Activated T-cell treated with anti-CD3 and anti-CD28 coated beads, Interleukin-2, amount 50 U/mL, for 72 hours (primary cell): ENCODE measurements at regions not wholly inside any gene's neighbourhood (a gene's known extent, or its start where the extent isn't known, plus 50 kb on each side); places are given as distances from the start of the nearest gene placed in this dataset.
"Not testable (repeated sequence)": the region's sequence is repeated elsewhere in the genome, so short reads cannot be mapped to it uniquely, and the experiment has no call there.

Experiments used
- ATAC-seq, 2 donors: fragments of 150-1000 bp; cut with Tn5 transposase; replicated peaks in 1 of 2; 2 replicates each; pipeline ENCODE4 v1.10.0; 2021; ENCODE audit warnings: moderate library complexity in 2 of 2, mild to moderate bottlenecking in 1 of 2
- DNase-seq, 2 donors: peaks; one replicate each; pipeline ENCODE4 v3.0.0; 2021 to 2022; ENCODE audit warnings: mixed read lengths in 1 of 2
- H3K27ac Mint-ChIP-seq: one replicate; pipeline ENCODE4 v1.8.0; 2022; ENCODE audit warnings: mild to moderate bottlenecking, moderate library complexity, mixed read lengths
- H3K27me3 Mint-ChIP-seq: one replicate; pipeline ENCODE4 v1.8.0; 2022; ENCODE audit warnings: low read depth, mixed read lengths
- H3K36me3 Mint-ChIP-seq, 2 donors: one replicate each; pipeline ENCODE4 v1.8.0; 2022; ENCODE audit warnings: mixed read lengths in 2 of 2, mild to moderate bottlenecking in 1 of 2; ENCODE audit not compliant: insufficient read depth in 2 of 2
- H3K4me1 Mint-ChIP-seq: one replicate; pipeline ENCODE4 v1.8.0; 2022; ENCODE audit warnings: low read depth, mixed read lengths
- H3K4me3 Mint-ChIP-seq, 2 donors: one replicate each; pipeline ENCODE4 v1.8.0; 2022; ENCODE audit warnings: mild to moderate bottlenecking in 2 of 2, mixed read lengths in 2 of 2, moderate library complexity in 2 of 2
- H3K9me3 Mint-ChIP-seq, 2 donors: one replicate each; pipeline ENCODE4 v1.8.0; 2022; ENCODE audit warnings: mixed read lengths in 2 of 2

DNA sequence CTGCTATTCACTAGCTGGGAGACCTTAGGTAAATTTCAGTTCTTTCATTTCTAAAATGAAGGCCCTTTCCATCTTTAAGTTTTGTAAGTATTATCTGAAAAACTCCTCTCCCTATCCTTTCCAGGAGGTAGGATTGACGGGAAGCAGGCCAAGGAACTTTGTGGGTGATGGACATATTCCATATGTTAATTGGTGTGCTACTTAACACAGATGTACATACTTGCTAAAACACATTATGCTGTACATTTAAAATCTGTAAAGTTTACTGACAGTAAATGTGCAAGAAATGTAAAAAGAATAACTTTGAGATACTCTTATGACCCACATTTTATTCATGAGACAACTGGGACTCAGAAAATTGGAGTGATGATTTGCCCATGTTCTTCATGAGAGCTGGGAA lies 329.8 kb upstream of the LRRC3B start:
- DNase-seq (no peak), ATAC-seq (no peak)
- H3K4me1 Mint-ChIP-seq: no peaks in the 10 kb centered on the region
- no peak overlapping the region for H3K4me3 Mint-ChIP-seq
- no peak overlapping the region for H3K27ac Mint-ChIP-seq
- peaks cover 6% of the 10 kb centered on the region in 2 donors for H3K9me3 Mint-ChIP-seq
- peaks cover 0 to 2% of the 10 kb centered on the region in 2 donors for H3K36me3 Mint-ChIP-seq
- no peaks in the 10 kb centered on the region for H3K27me3 Mint-ChIP-seq

DNA sequence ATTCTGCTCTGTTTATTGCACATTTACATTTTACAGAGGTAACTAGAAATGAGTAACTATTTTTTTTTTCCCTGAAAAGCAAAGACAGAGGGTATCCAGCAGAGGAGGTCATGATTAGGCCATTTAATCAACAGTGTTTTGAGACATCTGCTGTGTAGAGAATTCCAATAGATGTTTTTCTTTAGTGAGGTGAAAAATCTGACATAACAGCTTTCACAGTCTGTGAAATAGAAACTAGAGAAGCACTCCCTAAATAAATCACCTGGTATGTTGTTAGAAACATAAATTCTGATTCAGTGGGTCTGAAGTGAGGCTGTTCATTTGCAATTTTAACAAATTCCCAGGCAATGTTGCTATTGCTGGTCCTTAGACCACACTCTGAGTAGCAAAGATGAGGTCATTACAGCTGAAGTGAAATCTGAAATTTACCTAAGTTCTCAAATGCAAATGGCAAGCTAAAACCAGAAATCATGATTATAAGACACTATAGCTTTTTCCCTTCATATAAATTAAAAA lies 329.2 kb upstream of the LRRC3B start:
- peaks cover 0 to 2% of the 10 kb centered on the region in 2 donors for H3K36me3 Mint-ChIP-seq

DNA sequence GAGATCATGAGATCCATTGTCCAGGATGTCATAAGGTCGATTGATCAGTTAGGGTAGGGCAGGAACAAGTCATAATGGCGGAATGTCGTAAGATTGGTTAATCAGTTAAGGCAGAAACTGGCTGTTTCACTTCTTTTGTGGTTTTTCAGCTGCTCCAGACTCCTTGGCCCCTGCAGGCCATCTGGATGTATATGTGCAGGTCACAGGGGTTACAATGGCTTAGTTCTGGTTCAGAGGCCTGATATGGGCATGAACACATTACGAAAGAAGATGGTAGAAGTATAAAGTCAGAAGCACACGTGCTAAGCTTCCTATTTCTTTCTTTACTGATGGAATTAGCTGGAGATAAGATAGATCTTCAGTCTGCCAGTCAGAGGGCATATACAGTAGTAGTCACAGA lies 315.4 kb upstream of the LRRC3B start:
- Mint-ChIP-seq H3K36me3 (peaks cover 0 to 2% of the 10 kb centered on the region in 2 donors), H3K27ac (no peak overlapping the region), H3K4me3 (no peak overlapping the region), H3K4me1 (no peaks in the 10 kb centered on the region), H3K9me3 (peaks cover 7 to 27% of the 10 kb centered on the region in 2 donors), H3K27me3 (no peaks in the 10 kb centered on the region)
- ATAC-seq (no peak), DNase-seq (no peak)

More for the DNA sequence above, 329.2 kb upstream of the LRRC3B start:
- Mint-ChIP-seq H3K27ac (no peak overlapping the region), H3K4me1 (no peaks in the 10 kb centered on the region), H3K27me3 (no peaks in the 10 kb centered on the region), H3K9me3 (peaks cover 6% of the 10 kb centered on the region in 2 donors), H3K4me3 (no peak overlapping the region)
- no peak for ATAC-seq
- no peak for DNase-seq

DNA sequence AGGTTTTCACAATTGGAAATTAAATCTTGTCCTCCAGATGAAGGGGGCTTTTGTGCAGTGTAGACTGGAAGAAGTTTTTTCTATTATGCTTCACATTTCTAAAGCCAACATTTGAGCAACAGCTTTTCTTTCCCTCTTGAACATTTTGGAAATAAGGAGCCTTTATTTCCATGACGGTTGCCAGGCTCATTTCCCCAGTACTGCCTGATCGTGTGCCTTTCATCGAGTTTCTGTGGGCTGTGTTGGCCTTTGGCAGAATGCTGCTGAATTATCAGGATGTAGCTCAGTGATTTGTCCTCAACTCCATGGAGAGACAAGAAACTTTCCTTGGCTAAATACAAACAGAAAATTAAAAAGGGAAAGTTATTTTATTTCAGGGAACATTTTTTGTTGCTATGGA lies 314.8 kb upstream of the LRRC3B start:
- no peaks in the 10 kb centered on the region for H3K27me3 Mint-ChIP-seq
- ATAC-seq (no peak), DNase-seq (no peak)
- H3K4me1 Mint-ChIP-seq: no peaks in the 10 kb centered on the region
- H3K27ac Mint-ChIP-seq: no peak overlapping the region
- peaks cover 0 to 2% of the 10 kb centered on the region in 2 donors for H3K36me3 Mint-ChIP-seq
- no peak overlapping the region for H3K4me3 Mint-ChIP-seq
- H3K9me3 Mint-ChIP-seq: peaks cover 9 to 22% of the 10 kb centered on the region in 2 donors

DNA sequence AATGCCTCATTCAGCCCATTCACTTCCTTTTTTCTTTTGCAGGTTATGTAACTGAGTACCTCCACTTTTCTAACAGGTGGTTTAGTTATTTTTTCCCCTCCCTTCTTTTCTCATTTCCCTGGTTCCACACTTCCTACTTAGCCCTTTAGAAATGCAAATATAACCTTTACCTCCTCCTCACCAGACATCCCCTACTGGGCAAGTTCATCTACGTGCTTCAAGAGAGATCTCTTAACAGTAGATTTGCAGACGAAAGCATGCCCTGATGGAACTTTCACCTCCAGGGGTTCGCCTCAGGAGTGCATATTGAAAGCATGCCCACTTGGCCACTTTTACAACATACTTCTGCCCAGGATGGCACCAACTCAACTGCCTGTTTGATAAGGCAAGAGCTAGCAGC lies 314.1 kb upstream of the LRRC3B start:
- ATAC-seq (no peak), DNase-seq (no peak)
- Mint-ChIP-seq H3K27ac (no peak overlapping the region), H3K36me3 (peaks cover 0 to 2% of the 10 kb centered on the region in 2 donors), H3K4me3 (no peak overlapping the region), H3K9me3 (peaks cover 8 to 21% of the 10 kb centered on the region in 2 donors), H3K27me3 (no peaks in the 10 kb centered on the region), H3K4me1 (no peaks in the 10 kb centered on the region)

DNA sequence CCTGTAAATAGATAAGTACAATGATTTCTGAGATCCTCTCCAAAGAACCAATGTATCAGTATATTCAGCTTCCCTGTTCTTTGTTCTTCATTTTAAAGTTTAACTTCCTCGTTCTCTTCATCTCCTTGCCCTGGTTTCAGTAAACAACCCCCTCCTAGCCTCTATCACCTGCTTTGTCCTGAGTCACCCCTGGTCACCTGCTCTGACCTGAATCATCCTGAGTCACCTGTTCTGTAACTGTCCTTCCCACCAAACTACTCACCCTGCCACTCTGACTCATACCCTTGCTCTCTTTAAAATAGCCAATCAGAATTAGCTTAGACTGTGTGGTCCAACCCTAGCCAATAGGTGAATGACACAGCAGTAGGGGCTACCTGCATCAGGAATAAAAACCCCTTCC lies 313.0 kb upstream of the LRRC3B start:
- not testable (repeated sequence) for DNase-seq, ATAC-seq, H3K4me1 Mint-ChIP-seq, H3K27me3 Mint-ChIP-seq, H3K27ac Mint-ChIP-seq, H3K4me3 Mint-ChIP-seq, H3K36me3 Mint-ChIP-seq
- H3K9me3 Mint-ChIP-seq: peaks cover 8 to 21% of the 10 kb centered on the region in 2 donors

DNA sequence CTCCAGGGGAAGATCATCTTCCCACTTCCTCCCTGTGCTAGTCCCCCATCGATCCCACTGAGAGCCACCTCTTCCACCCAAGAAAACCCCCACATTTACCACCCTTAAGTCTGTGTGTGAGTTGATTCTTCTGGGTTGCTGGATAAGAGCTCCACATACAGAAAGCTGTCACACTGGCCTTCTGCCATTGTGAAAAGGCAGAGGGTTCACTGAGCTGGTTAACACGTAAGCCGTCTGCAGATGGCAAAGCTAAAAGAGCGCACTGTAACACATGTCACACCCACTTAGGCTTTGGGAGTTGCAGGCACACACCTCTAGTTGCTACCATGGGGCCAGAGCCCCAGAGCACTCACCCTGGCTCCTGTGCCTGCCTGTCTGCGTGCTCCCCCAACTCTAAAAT lies 309.8 kb upstream of the LRRC3B start:
- no peak overlapping the region for H3K27ac Mint-ChIP-seq
- H3K36me3 Mint-ChIP-seq: peaks cover 2 to 3% of the 10 kb centered on the region in 2 donors
- peaks cover 12 to 24% of the 10 kb centered on the region in 2 donors for H3K9me3 Mint-ChIP-seq
- H3K4me1 Mint-ChIP-seq: no peaks in the 10 kb centered on the region
- no peak for DNase-seq
- no peaks in the 10 kb centered on the region for H3K27me3 Mint-ChIP-seq
- no peak overlapping the region for H3K4me3 Mint-ChIP-seq
- ATAC-seq: no peak

DNA sequence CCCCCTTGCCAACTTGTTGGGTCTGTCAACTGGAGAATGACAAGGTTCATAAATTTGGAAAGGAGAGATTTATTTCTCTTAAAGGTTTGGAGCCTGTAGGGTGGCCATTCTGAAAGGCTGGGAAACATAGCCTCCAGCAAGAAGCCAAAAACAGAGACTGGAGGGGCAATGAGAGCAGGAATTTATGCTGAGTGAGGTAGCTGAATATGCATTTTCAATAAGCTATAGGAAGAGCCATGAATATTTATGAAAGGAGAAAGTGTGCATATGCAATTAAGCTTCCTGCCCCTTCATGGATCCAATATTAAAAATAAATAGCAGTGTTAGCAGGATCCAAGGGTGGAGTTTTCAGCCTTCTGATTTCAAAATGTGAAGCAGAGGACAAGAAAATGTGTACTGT lies 306.1 kb upstream of the LRRC3B start:
- H3K36me3 Mint-ChIP-seq: peaks cover 0 to 4% of the 10 kb centered on the region in 2 donors
- no peak overlapping the region for H3K27ac Mint-ChIP-seq
- no peaks in the 10 kb centered on the region for H3K4me1 Mint-ChIP-seq
- H3K4me3 Mint-ChIP-seq: no peak overlapping the region
- H3K9me3 Mint-ChIP-seq: peaks cover 15 to 18% of the 10 kb centered on the region in 2 donors
- DNase-seq: no peak
- ATAC-seq: no peak
- H3K27me3 Mint-ChIP-seq: no peaks in the 10 kb centered on the region

DNA sequence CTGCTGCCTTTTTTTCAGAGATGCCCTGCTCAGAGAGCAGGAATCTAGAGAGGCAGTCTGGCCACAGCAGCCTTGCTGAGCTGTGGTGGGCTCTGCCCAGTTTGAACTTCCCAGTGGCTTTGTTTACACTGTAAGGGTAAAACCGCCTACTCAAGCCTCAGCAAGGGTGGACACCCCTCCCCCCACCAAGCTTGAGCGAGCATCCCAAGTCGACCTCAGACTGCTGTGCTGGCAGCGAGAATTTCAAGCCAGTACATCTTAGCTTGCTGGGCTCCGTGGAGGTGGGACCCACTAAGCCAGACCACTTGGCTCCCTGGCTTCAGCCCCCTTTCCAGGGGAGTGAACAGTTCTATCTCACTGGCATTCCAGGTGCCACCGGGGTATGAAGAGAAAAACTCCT lies 298.8 kb upstream of the LRRC3B start:
- not testable (repeated sequence) for H3K4me1 Mint-ChIP-seq, H3K27ac Mint-ChIP-seq, DNase-seq, ATAC-seq, H3K27me3 Mint-ChIP-seq, H3K4me3 Mint-ChIP-seq, H3K36me3 Mint-ChIP-seq
- peaks cover 11 to 22% of the 10 kb centered on the region in 2 donors for H3K9me3 Mint-ChIP-seq

DNA sequence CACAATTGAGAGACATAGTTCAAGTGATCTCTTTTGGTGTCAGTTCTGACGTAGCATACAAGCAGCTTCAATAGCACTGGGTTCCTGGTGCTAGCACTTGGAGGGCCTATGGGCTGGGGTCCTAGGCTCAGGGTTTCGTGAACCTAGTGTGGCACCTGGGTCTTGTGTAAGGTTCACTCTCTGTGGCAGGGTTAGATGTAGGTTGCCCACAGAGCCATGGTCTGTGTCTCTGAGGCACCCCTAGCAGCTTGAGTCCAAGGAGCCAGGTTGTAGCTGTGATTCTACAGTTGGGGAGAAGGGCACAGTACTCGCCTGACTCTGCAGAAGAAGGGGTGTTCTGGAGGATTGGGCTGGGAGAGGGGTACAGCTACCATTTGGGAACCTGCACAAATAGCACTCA lies 282.6 kb upstream of the LRRC3B start:
- no peak overlapping the region for H3K27ac Mint-ChIP-seq
- no peak for ATAC-seq
- no peaks in the 10 kb centered on the region for H3K27me3 Mint-ChIP-seq
- no peaks in the 10 kb centered on the region for H3K36me3 Mint-ChIP-seq
- DNase-seq: no peak
- H3K4me1 Mint-ChIP-seq: no peaks in the 10 kb centered on the region
- H3K4me3 Mint-ChIP-seq: no peak overlapping the region
- peaks cover 2 to 3% of the 10 kb centered on the region in 2 donors for H3K9me3 Mint-ChIP-seq

DNA sequence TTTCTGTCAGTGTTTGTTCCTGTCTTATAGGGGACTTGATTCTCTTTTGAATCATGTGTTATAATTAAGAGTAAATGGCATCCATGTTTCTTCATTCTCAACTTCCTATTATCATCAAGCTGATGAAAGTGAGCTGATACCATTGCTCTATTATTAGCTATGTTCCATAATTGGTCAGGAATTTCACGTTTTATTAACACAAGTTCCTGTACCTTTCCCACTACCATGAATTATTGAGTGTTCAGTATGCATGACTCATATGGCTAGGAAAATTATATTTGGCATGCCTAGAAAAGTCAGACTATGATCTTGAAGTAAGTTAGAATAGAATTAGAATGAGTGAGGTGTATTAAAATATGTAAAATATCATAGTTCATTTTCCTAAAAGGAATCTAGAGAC lies 278.9 kb upstream of the LRRC3B start:
- Mint-ChIP-seq H3K9me3 (peaks cover 2 to 4% of the 10 kb centered on the region in 2 donors), H3K27me3 (no peaks in the 10 kb centered on the region), H3K27ac (no peak overlapping the region), H3K36me3 (no peaks in the 10 kb centered on the region), H3K4me1 (no peaks in the 10 kb centered on the region), H3K4me3 (no peak overlapping the region)
- DNase-seq (no peak), ATAC-seq (no peak)

DNA sequence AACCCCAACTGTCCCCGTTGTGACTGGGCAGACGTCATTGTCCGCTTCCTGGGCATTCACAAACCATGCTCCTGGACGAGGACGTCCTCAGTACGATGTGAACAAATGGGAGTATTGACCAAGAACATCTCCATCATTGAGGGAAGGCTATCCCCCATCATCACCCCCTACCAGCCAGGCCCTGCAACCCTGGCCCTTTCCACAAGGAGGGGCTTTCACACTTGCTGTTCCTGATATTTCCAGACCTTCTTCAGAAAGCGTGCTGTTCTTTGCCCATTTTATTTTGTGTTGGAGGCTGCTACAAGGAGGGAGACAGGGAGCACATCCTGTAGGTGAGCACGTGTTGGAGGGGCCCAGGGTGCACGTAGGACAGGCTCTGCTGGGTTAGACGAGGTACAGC lies 277.0 kb upstream of the LRRC3B start:
- Mint-ChIP-seq H3K9me3 (peaks cover 2% of the 10 kb centered on the region in 2 donors), H3K4me1 (no peaks in the 10 kb centered on the region), H3K27ac (no peak overlapping the region), H3K4me3 (no peak overlapping the region), H3K27me3 (no peaks in the 10 kb centered on the region), H3K36me3 (peaks cover 0 to 1% of the 10 kb centered on the region in 2 donors)
- no peak for DNase-seq
- ATAC-seq: no peak

DNA sequence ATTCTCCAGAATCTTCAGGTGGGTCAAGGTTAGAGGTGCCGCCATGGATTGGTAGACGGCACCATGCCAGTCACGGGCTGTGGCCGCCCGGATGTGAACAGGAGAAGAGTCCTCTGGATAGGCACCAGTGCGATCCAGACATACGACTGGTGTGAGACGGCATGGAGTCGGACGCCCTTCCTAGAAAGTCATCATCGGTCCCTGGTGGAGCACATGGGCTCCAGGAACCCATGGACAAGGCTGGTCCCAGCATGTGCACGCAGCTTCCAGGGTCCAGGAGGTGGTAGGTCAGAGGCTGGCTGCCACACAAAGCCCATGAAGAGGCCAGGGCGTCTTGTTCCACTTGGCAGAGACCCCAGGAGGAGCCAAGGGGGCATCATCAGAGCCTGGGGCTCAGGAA lies 276.1 kb upstream of the LRRC3B start:
- no peak for ATAC-seq
- H3K27ac Mint-ChIP-seq: no peak overlapping the region
- peaks cover 2 to 5% of the 10 kb centered on the region in 2 donors for H3K9me3 Mint-ChIP-seq
- H3K36me3 Mint-ChIP-seq: peaks cover 0 to 1% of the 10 kb centered on the region in 2 donors
- no peak for DNase-seq
- H3K27me3 Mint-ChIP-seq: no peaks in the 10 kb centered on the region
- no peaks in the 10 kb centered on the region for H3K4me1 Mint-ChIP-seq
- H3K4me3 Mint-ChIP-seq: no peak overlapping the region

DNA sequence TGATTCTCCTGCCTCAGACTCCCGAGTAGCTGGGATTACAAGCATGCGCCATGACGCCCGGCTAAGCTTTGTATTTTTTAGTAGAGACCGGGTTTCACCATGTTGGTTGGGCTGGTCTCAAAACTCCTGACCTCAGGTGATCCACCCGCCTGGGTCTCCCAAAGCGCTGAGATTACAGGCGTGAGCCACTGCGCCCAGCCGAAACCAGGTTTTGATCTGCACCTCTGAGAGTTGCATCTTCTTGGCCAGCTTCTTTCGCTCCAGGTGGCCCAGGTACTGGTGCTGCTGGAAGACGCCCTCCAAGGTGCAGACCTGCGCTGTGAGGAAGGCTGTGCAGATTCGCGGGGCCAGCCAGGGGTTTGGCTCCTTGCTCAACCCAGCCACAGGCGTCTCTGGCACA lies 275.4 kb upstream of the LRRC3B start:
- ATAC-seq: no peak
- Mint-ChIP-seq H3K9me3 (peaks cover 2 to 5% of the 10 kb centered on the region in 2 donors), H3K36me3 (peaks cover 0 to 1% of the 10 kb centered on the region in 2 donors), H3K27ac (no peak overlapping the region), H3K27me3 (no peaks in the 10 kb centered on the region), H3K4me3 (no peak overlapping the region), H3K4me1 (no peaks in the 10 kb centered on the region)
- DNase-seq: no peak
